Trophoblast cell (in vitro differentiated cells and primary cell): ENCODE measurements at regions not wholly inside any gene's neighbourhood (a gene's known extent, or its start where the extent isn't known, plus 50 kb on each side); places are given as distances from the start of the nearest gene placed in this dataset.

Source experiments
- DNase-seq, 2 donors: peaks; one replicate each; pipeline ENCODE4 v3.0.0-alpha.2; 2016
- H2AFZ ChIP-seq: 2 replicates; pipeline ENCODE4 v1.6.1; 2013; ENCODE audit warnings: low read length, moderate library complexity, mild to moderate bottlenecking; ENCODE audit not compliant: insufficient read depth, poor library complexity
- H2AK5ac ChIP-seq: 2 replicates; pipeline ENCODE4 v1.6.1; 2013; ENCODE audit warnings: mild to moderate bottlenecking, low read length
- H2BK120ac ChIP-seq: 2 replicates; pipeline ENCODE4 v1.6.1; 2013; ENCODE audit warnings: low read length, mild to moderate bottlenecking, moderate library complexity; ENCODE audit not compliant: insufficient read depth, poor library complexity
- H2BK12ac ChIP-seq: 2 replicates; pipeline ENCODE4 v1.6.1; 2013; ENCODE audit warnings: mild to moderate bottlenecking, low read length, moderate library complexity
- H2BK5ac ChIP-seq: 2 replicates; pipeline ENCODE4 v1.6.1; 2013; ENCODE audit warnings: low read length, low read depth, moderate library complexity, mild to moderate bottlenecking; ENCODE audit not compliant: poor library complexity
- H3K14ac ChIP-seq: 2 replicates; pipeline ENCODE4 v1.6.1; 2013; ENCODE audit warnings: mild to moderate bottlenecking, low read length
- H3K18ac ChIP-seq: 2 replicates; pipeline ENCODE4 v1.6.1; 2013; ENCODE audit warnings: mild to moderate bottlenecking, low read length
- H3K23ac ChIP-seq: 2 replicates; pipeline ENCODE4 v1.6.1; 2013; ENCODE audit warnings: low read length
- H3K27ac ChIP-seq: 2 replicates; pipeline ENCODE4 v1.5.1; 2013; ENCODE audit warnings: low read depth, mild to moderate bottlenecking, inconsistent platforms, low read length, moderate library complexity
- H3K27me3 ChIP-seq: 2 replicates; pipeline ENCODE4 v1.6.1; 2013; ENCODE audit warnings: inconsistent platforms, mild to moderate bottlenecking, low read length, moderate library complexity; ENCODE audit not compliant: insufficient read depth
- H3K36me3 ChIP-seq, 2 experiments: 1 replicate in 1 of 2; 2 replicates in 1 of 2; pipeline ENCODE4 v1.6.1; 2013; ENCODE audit warnings: low read length in 2 of 2, mild to moderate bottlenecking in 2 of 2, moderate library complexity in 1 of 2; ENCODE audit not compliant: insufficient read depth in 2 of 2, control insufficient read depth in 1 of 2
- H3K4ac ChIP-seq: 2 replicates; pipeline ENCODE4 v1.6.1; 2013; ENCODE audit warnings: low read depth, mild to moderate bottlenecking, low read length, moderate library complexity
- H3K4me1 ChIP-seq, 2 experiments: 1 replicate in 1 of 2; 2 replicates in 1 of 2; pipeline ENCODE4 v1.6.1; 2013; ENCODE audit warnings: low read length in 2 of 2, mild to moderate bottlenecking in 2 of 2, moderate library complexity in 1 of 2; ENCODE audit not compliant: insufficient read depth in 2 of 2, control insufficient read depth in 1 of 2
- H3K4me2 ChIP-seq: 2 replicates; pipeline ENCODE4 v1.6.1; 2013; ENCODE audit warnings: inconsistent platforms, mild to moderate bottlenecking, low read length, moderate library complexity
- H3K4me3 ChIP-seq: 2 replicates; pipeline ENCODE4 v1.5.1; 2013; ENCODE audit warnings: mild to moderate bottlenecking, low read depth, low read length, inconsistent platforms
- H3K79me1 ChIP-seq: one replicate; pipeline ENCODE4 v1.6.1; 2013; ENCODE audit warnings: low read length
- H3K79me2 ChIP-seq: 2 replicates; pipeline ENCODE4 v1.6.1; 2013; ENCODE audit warnings: low read length, mild to moderate bottlenecking; ENCODE audit not compliant: control insufficient read depth, insufficient read depth, poor library complexity
- H3K9ac ChIP-seq: 2 replicates; pipeline ENCODE4 v1.6.1; 2013; ENCODE audit warnings: mild to moderate bottlenecking, low read length
- H3K9me3 ChIP-seq: 2 replicates; pipeline ENCODE4 v1.6.1; 2013; ENCODE audit warnings: low read depth, mild to moderate bottlenecking, control low read depth, inconsistent platforms, low read length; ENCODE audit not compliant: insufficient read depth
- H4K12ac ChIP-seq: 2 replicates; pipeline ENCODE4 v1.6.1; 2013; ENCODE audit warnings: low read depth, mild to moderate bottlenecking, low read length, moderate library complexity
- H4K8ac ChIP-seq: 2 replicates; pipeline ENCODE4 v1.6.1; 2013; ENCODE audit warnings: low read depth, mild to moderate bottlenecking, low read length, moderate library complexity
- H4K91ac ChIP-seq: one replicate; pipeline ENCODE4 v1.6.1; 2013; ENCODE audit warnings: low read depth, mild to moderate bottlenecking, low read length, moderate library complexity
- WGBS: extraction: QIAGEN DNeasy Blood & Tissue Kit; methylation state at CpG from one replicate; pipeline ENCODE4 v1.1.7; 2013; ENCODE audit warnings: missing lambda C conversion rate; ENCODE audit not compliant: insufficient read length, insufficient coverage; ENCODE audit errors: extremely low coverage; 5-methylcytosine and 5-hydroxymethylcytosine counted together

DNA sequence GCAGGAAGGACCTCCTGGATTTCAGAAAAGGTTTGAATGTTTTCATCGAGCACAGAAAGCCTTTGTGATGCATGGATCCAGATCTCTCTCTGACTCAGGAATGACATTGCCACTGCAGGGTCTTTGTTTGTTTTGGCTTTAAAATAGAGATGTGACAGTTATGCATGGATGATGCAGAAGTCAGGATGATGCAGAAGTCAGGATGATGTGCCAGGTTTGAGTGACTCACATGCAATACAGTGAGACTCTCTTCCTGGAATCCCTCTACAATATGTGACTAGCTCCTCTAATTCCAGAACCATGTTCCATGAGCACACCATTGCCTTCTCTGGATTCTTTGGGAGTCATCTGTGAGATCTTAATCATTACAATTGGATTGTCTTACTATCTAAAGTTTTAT lies 177.9 kb upstream of the RAB6C start:
- no peak for DNase-seq
- no peak overlapping the region for H3K4me2 ChIP-seq
- H3K27me3 ChIP-seq: no peaks in the 10 kb centered on the region
- H3K27ac ChIP-seq: no peak overlapping the region
- H2AFZ ChIP-seq: no peak overlapping the region
- no peak overlapping the region for H3K9ac ChIP-seq
- WGBS: no CpG with 5 or more reads among the region's 1 CpG
- H3K23ac ChIP-seq: no peak overlapping the region
- H3K9me3 ChIP-seq: no peaks in the 10 kb centered on the region
- no peak overlapping the region for H3K4ac ChIP-seq
- H2BK120ac ChIP-seq: no peak overlapping the region
- H3K4me1 ChIP-seq: no peaks in the 10 kb centered on the region
- H3K79me1 ChIP-seq: no peaks in the 10 kb centered on the region
- H4K91ac ChIP-seq: no peak overlapping the region
- no peak overlapping the region for H4K8ac ChIP-seq
- no peak overlapping the region for H4K12ac ChIP-seq
- no peak overlapping the region for H3K4me3 ChIP-seq
- H2AK5ac ChIP-seq: no peak overlapping the region
- no peak overlapping the region for H3K14ac ChIP-seq
- H3K79me2 ChIP-seq: no peaks in the 10 kb centered on the region
- H2BK5ac ChIP-seq: no peak overlapping the region
- no peaks in the 10 kb centered on the region for H3K36me3 ChIP-seq
- H3K18ac ChIP-seq: no peak overlapping the region
- H2BK12ac ChIP-seq: no peak overlapping the region

DNA sequence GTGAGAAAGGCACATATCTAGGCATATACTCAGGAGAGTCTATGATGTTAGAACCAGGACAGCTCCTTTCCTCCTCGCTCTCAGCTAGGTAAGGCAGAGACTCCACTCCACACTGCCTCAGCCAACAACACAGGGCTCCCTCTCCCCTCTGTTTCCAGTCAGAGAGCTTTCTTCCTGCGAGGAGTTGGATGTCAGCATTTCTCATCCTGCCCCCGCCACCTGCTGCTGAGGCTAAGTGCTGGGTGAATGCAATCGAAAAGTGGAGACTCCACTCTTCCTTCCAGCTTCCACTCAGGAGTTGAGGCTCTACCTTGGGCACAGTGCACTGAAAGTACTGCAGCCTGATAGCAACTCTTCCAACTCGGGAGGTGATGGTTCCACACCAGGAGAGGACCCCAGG lies 177.2 kb upstream of the RAB6C start:
- Histone ChIP-seq H3K9me3 (no peaks in the 10 kb centered on the region), H3K14ac (no peak overlapping the region), H3K4ac (no peak overlapping the region), H3K36me3 (no peaks in the 10 kb centered on the region), H3K4me1 (no peaks in the 10 kb centered on the region), H2BK120ac (no peak overlapping the region), H3K9ac (no peak overlapping the region), H3K18ac (no peak overlapping the region), H3K23ac (no peak overlapping the region), H3K4me3 (no peak overlapping the region), H2BK12ac (no peak overlapping the region), H3K79me1 (no peaks in the 10 kb centered on the region), H4K12ac (no peak overlapping the region), H4K8ac (no peak overlapping the region), H3K27ac (no peak overlapping the region), H3K4me2 (no peak overlapping the region), H4K91ac (no peak overlapping the region), H3K79me2 (no peaks in the 10 kb centered on the region), H2BK5ac (no peak overlapping the region), H2AK5ac (no peak overlapping the region), H3K27me3 (no peaks in the 10 kb centered on the region), H2AFZ (no peak overlapping the region)
- WGBS: no CpG with 5 or more reads among the region's 5 CpGs
- no peak for DNase-seq

DNA sequence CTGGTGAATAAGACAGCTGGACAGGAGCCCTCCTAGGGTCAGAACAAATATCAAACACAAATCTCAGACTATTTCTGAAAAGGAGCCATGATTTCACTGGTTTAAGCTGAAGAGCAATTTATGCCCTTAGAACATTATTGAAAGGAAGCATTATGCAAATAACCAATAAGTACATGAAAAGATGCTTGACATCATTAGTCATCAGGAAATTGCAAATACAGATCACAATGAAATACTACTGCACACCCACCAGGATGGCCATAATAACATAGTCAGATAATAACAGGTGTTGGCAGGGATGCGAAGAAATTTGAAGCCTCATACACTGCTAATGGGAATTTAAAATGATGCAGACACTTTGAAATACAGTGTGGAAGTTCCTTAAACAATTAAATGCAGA lies 176.4 kb upstream of the RAB6C start:
- Histone ChIP-seq H3K27me3 (no peaks in the 10 kb centered on the region), H3K9ac (no peak overlapping the region), H2BK12ac (no peak overlapping the region), H3K79me1 (no peaks in the 10 kb centered on the region), H3K4me2 (no peak overlapping the region), H3K79me2 (no peaks in the 10 kb centered on the region), H3K27ac (no peak overlapping the region), H3K23ac (no peak overlapping the region), H2AK5ac (no peak overlapping the region), H4K8ac (no peak overlapping the region), H2AFZ (no peak overlapping the region), H4K12ac (no peak overlapping the region), H3K14ac (no peak overlapping the region), H3K4me1 (no peaks in the 10 kb centered on the region), H3K18ac (no peak overlapping the region), H4K91ac (no peak overlapping the region), H3K4ac (no peak overlapping the region), H3K9me3 (no peaks in the 10 kb centered on the region), H2BK120ac (no peak overlapping the region), H2BK5ac (no peak overlapping the region), H3K4me3 (no peak overlapping the region), H3K36me3 (no peaks in the 10 kb centered on the region)
- WGBS: no CpG with 5 or more reads among the region's 1 CpG
- no peak for DNase-seq

DNA sequence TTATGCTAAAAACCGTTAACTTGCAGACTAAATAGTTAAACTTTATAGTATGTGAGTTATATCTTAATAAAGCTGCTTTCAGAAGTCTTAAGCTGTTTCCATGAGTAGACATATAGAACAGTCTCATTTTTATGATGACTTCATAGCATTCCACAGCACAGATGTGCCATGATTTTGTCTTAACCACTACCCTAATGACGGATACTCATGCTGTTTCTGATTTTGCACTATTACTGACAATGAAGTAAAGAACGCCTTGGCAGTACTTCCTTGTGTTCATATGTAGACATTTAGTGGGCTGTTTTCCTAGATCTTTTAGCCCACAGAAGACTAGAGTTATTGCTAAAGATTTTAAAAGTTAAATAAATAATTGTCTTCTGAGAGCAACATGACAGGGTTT lies 175.6 kb upstream of the RAB6C start:
- WGBS: no CpG with 5 or more reads among the region's 3 CpGs
- Histone ChIP-seq H3K36me3 (no peaks in the 10 kb centered on the region), H3K27me3 (no peaks in the 10 kb centered on the region), H2BK12ac (no peak overlapping the region), H3K9me3 (no peaks in the 10 kb centered on the region), H2AFZ (no peak overlapping the region), H4K91ac (no peak overlapping the region), H3K27ac (no peak overlapping the region), H3K4me1 (no peaks in the 10 kb centered on the region), H3K4ac (no peak overlapping the region), H4K12ac (no peak overlapping the region), H3K18ac (no peak overlapping the region), H3K79me2 (no peaks in the 10 kb centered on the region), H2BK120ac (no peak overlapping the region), H4K8ac (no peak overlapping the region), H2BK5ac (no peak overlapping the region), H2AK5ac (no peak overlapping the region), H3K14ac (no peak overlapping the region), H3K23ac (no peak overlapping the region), H3K79me1 (no peaks in the 10 kb centered on the region), H3K4me3 (no peak overlapping the region), H3K9ac (no peak overlapping the region), H3K4me2 (no peak overlapping the region)
- DNase-seq: no peak
